ENCODE measurements at regions not wholly inside any gene's neighbourhood (a gene's known extent, or its start where the extent isn't known, plus 50 kb on each side); places are given as distances from the start of the nearest gene placed in this dataset.
A peak's percentile ranks its signal among the peaks of the same experiment; 100 is the strongest.
"Not testable (repeated sequence)": the region's sequence is repeated elsewhere in the genome, so short reads cannot be mapped to it uniquely, and the experiment has no call there.

- no peak for DNase-seq
Measured at GRCh38 chr7:27032839-27033238, 63.0 kb downstream of the HOXA1 start.

- no peak for DNase-seq
Measured at GRCh38 chr7:27031289-27032172, 64.3 kb downstream of the HOXA1 start.

- DNase-seq: no peak
Measured at GRCh38 chr7:27030393-27031050, 65.3 kb downstream of the HOXA1 start.

GRCh38 chr7:27025270-27025669 lies 70.5 kb downstream of the HOXA1 start:
- DNase-seq: no peak

- no peak for DNase-seq
Measured at GRCh38 chr7:27010068-27010467, 85.7 kb downstream of the HOXA1 start.

- DNase-seq: no peak
Measured at GRCh38 chr7:27000496-27000895, 95.3 kb downstream of the HOXA1 start.

- DNase-seq: not testable (repeated sequence)
Measured at GRCh38 chr7:26998284-26998683, 97.5 kb downstream of the HOXA1 start.

- no peak for DNase-seq
Measured at GRCh38 chr7:26995666-26996065, 100.1 kb downstream of the HOXA1 start.

GRCh38 chr7:26993816-26994810 lies 101.7 kb downstream of the HOXA1 start:
- no peak for DNase-seq

GRCh38 chr7:26992670-26993069 lies 103.1 kb downstream of the HOXA1 start:
- no peak for DNase-seq

- no peak for DNase-seq
Measured at GRCh38 chr7:26991796-26992195, 104.0 kb downstream of the HOXA1 start.

- DNase-seq: no peak
Measured at GRCh38 chr7:26989897-26990670, 105.7 kb downstream of the HOXA1 start.

GRCh38 chr7:26988836-26989374 lies 106.9 kb downstream of the HOXA1 start:
- DNase-seq: no peak

GRCh38 chr7:26987338-26987737 lies 108.5 kb downstream of the HOXA1 start:
- no peak for DNase-seq

GRCh38 chr7:26978146-26978545 lies 113.8 kb upstream of the SKAP2 start:
- no peak for DNase-seq

GRCh38 chr7:26976840-26977239 lies 112.5 kb upstream of the SKAP2 start:
- no peak for DNase-seq

- DNase-seq: not testable (repeated sequence)
Measured at GRCh38 chr7:26971924-26972323, 107.5 kb upstream of the SKAP2 start.

GRCh38 chr7:26965724-26966123 lies 101.3 kb upstream of the SKAP2 start:
- DNase-seq: no peak

- DNase-seq: no peak
Measured at GRCh38 chr7:26964156-26964808, 99.9 kb upstream of the SKAP2 start.

- DNase-seq: no peak
Measured at GRCh38 chr7:26959290-26959689, 94.9 kb upstream of the SKAP2 start.

- DNase-seq: peak; percentile 18
Measured at GRCh38 chr7:26958834-26959233, 94.4 kb upstream of the SKAP2 start.

Data from GOT3 (cell line).